ENCODE measurements at regions not wholly inside any gene's neighbourhood (a gene's known extent, or its start where the extent isn't known, plus 50 kb on each side); places are given as distances from the start of the nearest gene placed in this dataset.

DNA sequence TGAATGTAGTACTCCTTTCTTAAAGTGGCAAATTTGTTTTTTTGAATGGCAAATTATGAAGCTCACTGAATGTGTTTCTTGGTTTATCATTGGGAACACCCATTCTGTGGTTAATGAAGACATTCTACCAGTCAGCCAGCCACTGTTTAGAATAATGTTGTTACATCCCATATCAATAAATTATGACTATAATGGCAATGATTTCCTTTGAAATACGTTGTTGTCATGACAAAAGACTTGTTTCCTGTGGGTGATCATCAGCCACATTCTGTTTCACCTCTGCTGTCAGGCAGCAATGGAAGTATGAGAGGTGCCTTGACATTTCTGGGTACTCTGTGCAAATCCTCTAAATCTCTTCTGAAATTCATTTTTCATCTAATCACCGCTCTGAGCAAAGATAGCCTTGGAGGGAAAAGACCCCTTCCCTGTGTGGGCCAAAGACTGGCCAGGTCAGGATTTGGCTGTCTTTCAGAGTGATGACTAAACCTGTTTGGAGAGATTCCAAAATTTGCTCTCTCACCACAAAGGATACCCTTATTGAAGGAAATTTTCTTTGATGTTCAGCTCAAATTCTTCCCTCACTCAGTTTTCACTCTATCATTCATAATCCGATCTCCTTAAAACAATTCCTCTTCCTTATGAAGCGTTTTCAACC, 869.2 kb downstream of the BCL11A start:
- POLR2A ChIA-PET (ENCODE audit: partially characterized antibody) = no interaction called here
- Histone ChIP-seq H3K27ac (ENCODE audit: low read depth, low read length) (no peak overlapping the region), H3K4me3 (ENCODE audit: low read length in 2 of 2) (no peak overlapping the region), H3K4me1 (ENCODE audit: insufficient read depth, low read length) (no peaks in the 10 kb centered on the region), H3K27me3 (ENCODE audit: insufficient read depth, low read length) (no peaks in the 10 kb centered on the region), H3K36me3 (ENCODE audit: insufficient read depth, low read length) (no peaks in the 10 kb centered on the region), H3K9me3 (ENCODE audit: control insufficient read depth in 1 of 2, low read length in 2 of 2) (no peaks in the 10 kb centered on the region)
- DNase-seq = no peak
- H3K4me3 Mint-ChIP-seq = no peak overlapping the region
- H3K9me3 Mint-ChIP-seq = peaks cover 0 to 30% (median 9%) of the 10 kb centered on the region in 8 donors
- H3K4me1 Mint-ChIP-seq = no peaks in the 10 kb centered on the region
- H3K36me3 Mint-ChIP-seq = peaks cover 0 to 3% of the 10 kb centered on the region in 2 donors
- intact Hi-C loops (cut with micrococcal nuclease) = no loop called here
- H3K27ac Mint-ChIP-seq = no peak overlapping the region
- CTCF ChIA-PET (ENCODE audit: partially characterized antibody) = no interaction called here
- H3K27me3 Mint-ChIP-seq = no peaks in the 10 kb centered on the region

DNA sequence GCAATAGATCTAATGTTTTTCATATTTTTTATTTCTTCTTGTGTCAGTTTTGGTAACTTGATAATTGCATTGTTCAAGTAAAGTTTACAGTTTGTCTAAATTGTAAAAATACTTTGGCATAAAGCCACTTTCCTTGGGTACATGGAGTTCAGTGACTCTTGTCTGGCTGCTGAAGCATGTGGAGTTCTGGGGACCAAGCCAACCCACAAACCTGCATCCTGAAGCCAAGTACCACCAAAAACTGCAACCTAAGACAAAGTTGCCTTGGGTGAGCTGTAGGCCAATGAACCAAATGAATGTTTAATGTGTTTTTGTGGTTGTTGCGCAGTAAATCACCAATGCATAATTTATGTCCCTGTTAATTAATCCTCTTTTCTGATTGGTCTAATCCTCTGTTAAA, 872.6 kb downstream of the BCL11A start:
- DNase-seq = no peak

DNA sequence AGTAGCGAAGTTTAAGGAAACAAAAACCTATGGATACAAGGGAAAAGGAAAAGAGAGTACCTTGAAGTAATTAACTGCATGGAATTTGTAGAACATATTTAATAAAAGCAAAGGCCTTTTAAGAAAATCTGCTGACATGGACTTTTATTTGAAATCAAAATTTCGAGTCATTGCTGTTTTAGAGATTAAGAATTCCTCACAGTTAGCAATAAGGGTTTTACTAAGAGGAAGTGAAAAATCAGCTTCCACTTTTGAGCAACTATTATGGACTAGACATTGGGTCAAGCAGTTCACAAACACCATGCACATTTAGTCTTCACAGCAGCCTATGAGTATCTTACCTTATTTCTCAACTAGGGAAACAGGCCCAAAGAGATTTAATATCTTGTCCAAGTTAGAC, 876.3 kb downstream of the BCL11A start:
- H3K4me3 Mint-ChIP-seq = no peak overlapping the region
- ChIA-PET CTCF (ENCODE audit: partially characterized antibody) (no interaction called here), POLR2A (ENCODE audit: partially characterized antibody) (no interaction called here)
- H3K27ac Mint-ChIP-seq = no peak overlapping the region
- intact Hi-C loops (cut with micrococcal nuclease) = no loop called here
- H3K9me3 Mint-ChIP-seq = peaks cover 0 to 14% (median 2%) of the 10 kb centered on the region in 8 donors
- H3K27me3 ChIP-seq (ENCODE audit: insufficient read depth, low read length) = no peaks in the 10 kb centered on the region
- H3K36me3 ChIP-seq (ENCODE audit: insufficient read depth, low read length) = no peaks in the 10 kb centered on the region
- H3K4me1 ChIP-seq (ENCODE audit: insufficient read depth, low read length) = no peaks in the 10 kb centered on the region
- H3K27me3 Mint-ChIP-seq = no peaks in the 10 kb centered on the region
- H3K4me1 Mint-ChIP-seq = peaks cover 0 to 2% (median 0%) of the 10 kb centered on the region in 4 donors
- H3K4me3 ChIP-seq (ENCODE audit: low read length in 2 of 2) = no peak overlapping the region
- no peaks in the 10 kb centered on the region for H3K9me3 ChIP-seq (ENCODE audit: control insufficient read depth in 1 of 2, low read length in 2 of 2)
- H3K27ac ChIP-seq (ENCODE audit: low read depth, low read length) = no peak overlapping the region
- no peaks in the 10 kb centered on the region for H3K36me3 Mint-ChIP-seq
- no peak for DNase-seq

More for the DNA sequence above, 872.6 kb downstream of the BCL11A start:
- intact Hi-C loops (cut with micrococcal nuclease) = no loop called here
- no peaks in the 10 kb centered on the region for H3K27me3 Mint-ChIP-seq
- peaks cover 0 to 2% (median 0%) of the 10 kb centered on the region in 4 donors for H3K4me1 Mint-ChIP-seq
- Histone ChIP-seq H3K36me3 (ENCODE audit: insufficient read depth, low read length) (no peaks in the 10 kb centered on the region), H3K27ac (ENCODE audit: low read depth, low read length) (no peak overlapping the region), H3K4me3 (ENCODE audit: low read length in 2 of 2) (no peak overlapping the region), H3K27me3 (ENCODE audit: insufficient read depth, low read length) (no peaks in the 10 kb centered on the region), H3K4me1 (ENCODE audit: insufficient read depth, low read length) (no peaks in the 10 kb centered on the region), H3K9me3 (ENCODE audit: control insufficient read depth in 1 of 2, low read length in 2 of 2) (no peaks in the 10 kb centered on the region)
- POLR2A ChIA-PET (ENCODE audit: partially characterized antibody) = no interaction called here
- no peak overlapping the region for H3K27ac Mint-ChIP-seq
- peaks cover 0 to 28% (median 5%) of the 10 kb centered on the region in 8 donors for H3K9me3 Mint-ChIP-seq
- peaks cover 0 to 3% of the 10 kb centered on the region in 2 donors for H3K36me3 Mint-ChIP-seq
- CTCF ChIA-PET (ENCODE audit: partially characterized antibody) = no interaction called here
- no peak overlapping the region for H3K4me3 Mint-ChIP-seq

DNA sequence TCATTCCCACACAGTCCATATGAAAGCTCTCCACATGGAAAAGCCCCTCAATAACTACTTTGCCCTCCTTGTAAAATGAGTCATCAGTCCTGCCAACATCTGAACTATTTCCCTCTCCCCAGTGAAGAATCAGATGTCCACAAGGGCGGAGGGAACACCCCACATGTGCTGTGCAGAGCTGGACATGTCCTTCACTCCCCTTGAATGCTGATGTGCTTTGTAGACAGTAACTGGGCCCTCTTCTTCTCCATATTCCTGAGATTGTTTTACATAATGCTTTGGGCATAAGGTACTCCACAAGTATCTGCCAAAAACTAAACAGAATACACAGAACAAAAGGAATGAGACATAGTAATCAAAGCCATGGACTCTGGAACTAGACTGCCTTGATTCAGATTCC, 879.4 kb downstream of the BCL11A start:
- H3K4me1 ChIP-seq (ENCODE audit: insufficient read depth, low read length) = no peaks in the 10 kb centered on the region
- Mint-ChIP-seq H3K4me3 (no peak overlapping the region), H3K36me3 (no peaks in the 10 kb centered on the region), H3K27ac (peak overlapping the region in 1 of 7 donors; percentile 63), H3K27me3 (no peaks in the 10 kb centered on the region), H3K4me1 (peaks cover 0 to 2% (median 0%) of the 10 kb centered on the region in 4 donors), H3K9me3 (peaks cover 0 to 3% (median 0%) of the 10 kb centered on the region in 8 donors)
- POLR2A ChIA-PET (ENCODE audit: partially characterized antibody) = no interaction called here
- CTCF ChIA-PET (ENCODE audit: partially characterized antibody) = no interaction called here
- intact Hi-C loops (cut with micrococcal nuclease) = no loop called here
- H3K27ac ChIP-seq (ENCODE audit: low read depth, low read length) = no peak overlapping the region
- H3K27me3 ChIP-seq (ENCODE audit: insufficient read depth, low read length) = no peaks in the 10 kb centered on the region
- no peaks in the 10 kb centered on the region for H3K36me3 ChIP-seq (ENCODE audit: insufficient read depth, low read length)
- H3K9me3 ChIP-seq (ENCODE audit: control insufficient read depth in 1 of 2, low read length in 2 of 2) = no peaks in the 10 kb centered on the region
- no peak for DNase-seq
- no peak overlapping the region for H3K4me3 ChIP-seq (ENCODE audit: low read length in 2 of 2)

DNA sequence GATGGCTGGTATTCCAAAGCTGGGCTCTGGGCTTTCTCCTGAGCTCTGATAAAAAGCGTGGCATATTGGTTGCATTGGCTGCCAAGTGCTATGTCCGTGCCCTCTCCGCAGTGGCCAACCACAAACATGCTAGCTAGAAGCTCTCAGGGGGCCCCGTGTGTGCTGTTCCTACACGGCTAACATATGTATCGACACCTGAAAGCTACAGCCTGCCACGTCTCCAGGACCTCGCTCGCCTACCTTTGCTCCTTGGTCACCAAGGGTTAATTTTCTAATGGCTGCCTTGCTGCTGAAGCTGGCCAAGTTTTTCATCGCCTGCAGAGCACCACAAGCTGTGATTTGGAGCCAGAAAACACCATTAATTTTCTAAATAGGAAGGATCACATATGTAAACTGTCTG, 888.4 kb downstream of the BCL11A start:
- ChIA-PET POLR2A (ENCODE audit: partially characterized antibody) (no interaction called here), CTCF (ENCODE audit: partially characterized antibody) (no interaction called here)
- H3K4me1 ChIP-seq (ENCODE audit: insufficient read depth, low read length) = no peaks in the 10 kb centered on the region
- no peak overlapping the region for H3K27ac Mint-ChIP-seq
- H3K9me3 ChIP-seq (ENCODE audit: control insufficient read depth in 1 of 2, low read length in 2 of 2) = no peaks in the 10 kb centered on the region
- no peaks in the 10 kb centered on the region for H3K27me3 ChIP-seq (ENCODE audit: insufficient read depth, low read length)
- peak in 1 of 5 donors; percentile 22 for DNase-seq
- intact Hi-C loops (cut with micrococcal nuclease) = no loop called here
- H3K36me3 ChIP-seq (ENCODE audit: insufficient read depth, low read length) = no peaks in the 10 kb centered on the region
- H3K4me1 Mint-ChIP-seq = no peaks in the 10 kb centered on the region
- H3K27me3 Mint-ChIP-seq = no peaks in the 10 kb centered on the region
- peaks cover 0 to 2% (median 0%) of the 10 kb centered on the region in 8 donors for H3K9me3 Mint-ChIP-seq
- no peak overlapping the region for H3K27ac ChIP-seq (ENCODE audit: low read depth, low read length)
- no peak overlapping the region for H3K4me3 ChIP-seq (ENCODE audit: low read length in 2 of 2)
- no peaks in the 10 kb centered on the region for H3K36me3 Mint-ChIP-seq
- no peak overlapping the region for H3K4me3 Mint-ChIP-seq

DNA sequence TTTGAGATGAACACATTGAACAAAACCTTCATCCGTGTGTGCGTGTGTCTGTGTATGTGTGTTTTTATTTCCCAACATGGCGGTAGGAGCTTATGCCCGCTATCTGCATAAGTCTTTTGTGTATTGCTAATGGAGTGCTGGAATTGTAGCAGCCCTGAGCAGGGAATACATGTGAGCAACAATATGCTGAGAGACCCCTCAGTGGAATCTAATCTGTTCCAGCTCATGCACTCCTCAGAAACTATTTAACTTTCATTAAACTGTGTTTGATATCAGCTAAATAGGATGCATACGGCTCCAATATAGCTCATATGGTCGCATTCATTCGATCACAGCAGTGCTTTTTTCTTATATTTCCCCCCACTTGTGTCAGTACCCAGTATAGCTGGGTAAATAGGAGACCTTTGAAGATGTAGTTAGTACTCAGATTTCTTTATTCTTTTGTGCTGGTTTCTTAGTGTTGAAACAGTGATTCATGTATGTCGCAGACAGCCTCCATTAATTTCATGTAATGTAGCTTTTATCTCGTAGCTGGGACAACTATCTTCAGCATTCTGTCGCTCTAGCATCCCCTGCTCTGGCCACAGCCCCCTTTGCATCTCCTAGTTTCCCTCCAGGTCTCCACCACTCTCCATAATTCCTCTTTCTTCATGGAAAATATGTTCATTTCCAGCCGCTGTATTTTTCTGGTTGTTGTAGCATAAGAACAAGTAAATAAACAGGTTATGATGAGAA, 891.2 kb downstream of the BCL11A start:
- Mint-ChIP-seq H3K9me3 (peaks cover 0 to 2% (median 0%) of the 10 kb centered on the region in 8 donors), H3K4me1 (no peaks in the 10 kb centered on the region), H3K27ac (no peak overlapping the region), H3K36me3 (no peaks in the 10 kb centered on the region), H3K27me3 (no peaks in the 10 kb centered on the region), H3K4me3 (no peak overlapping the region)
- no peaks in the 10 kb centered on the region for H3K4me1 ChIP-seq (ENCODE audit: insufficient read depth, low read length)
- no peak for DNase-seq
- intact Hi-C loops (cut with micrococcal nuclease) = no loop called here
- POLR2A ChIA-PET (ENCODE audit: partially characterized antibody) = no interaction called here
- CTCF ChIA-PET (ENCODE audit: partially characterized antibody) = no interaction called here
- no peaks in the 10 kb centered on the region for H3K27me3 ChIP-seq (ENCODE audit: insufficient read depth, low read length)
- no peaks in the 10 kb centered on the region for H3K36me3 ChIP-seq (ENCODE audit: insufficient read depth, low read length)
- no peak overlapping the region for H3K27ac ChIP-seq (ENCODE audit: low read depth, low read length)
- H3K4me3 ChIP-seq (ENCODE audit: low read length in 2 of 2) = no peak overlapping the region
- no peaks in the 10 kb centered on the region for H3K9me3 ChIP-seq (ENCODE audit: control insufficient read depth in 1 of 2, low read length in 2 of 2)

DNA sequence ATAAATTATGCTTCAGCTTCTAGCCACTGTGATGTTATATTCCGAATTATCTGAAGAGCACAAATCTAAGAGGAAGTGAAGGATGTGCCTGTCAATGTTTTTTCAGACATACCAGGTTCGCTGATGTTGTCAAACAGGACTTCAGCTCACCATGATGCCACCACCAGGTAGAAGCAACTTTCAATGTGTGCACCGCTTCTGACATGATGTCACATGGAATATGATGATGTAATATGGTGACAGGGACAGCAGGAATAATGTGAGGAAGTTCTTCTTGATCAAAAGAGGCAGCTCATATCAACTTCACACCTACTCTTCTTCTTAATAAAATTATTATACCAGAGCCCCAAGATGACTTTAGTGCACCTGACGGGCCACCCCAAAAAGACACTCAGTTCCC, 893.2 kb downstream of the BCL11A start:
- no peaks in the 10 kb centered on the region for H3K36me3 ChIP-seq (ENCODE audit: insufficient read depth, low read length)
- no peaks in the 10 kb centered on the region for H3K36me3 Mint-ChIP-seq
- intact Hi-C loops (cut with micrococcal nuclease) = no loop called here
- DNase-seq = no peak
- peaks cover 0 to 4% (median 0%) of the 10 kb centered on the region in 8 donors for H3K9me3 Mint-ChIP-seq
- H3K4me3 Mint-ChIP-seq = no peak overlapping the region
- ChIA-PET POLR2A (ENCODE audit: partially characterized antibody) (no interaction called here), CTCF (ENCODE audit: partially characterized antibody) (no interaction called here)
- H3K9me3 ChIP-seq (ENCODE audit: control insufficient read depth in 1 of 2, low read length in 2 of 2) = no peaks in the 10 kb centered on the region
- no peaks in the 10 kb centered on the region for H3K27me3 Mint-ChIP-seq
- H3K27ac ChIP-seq (ENCODE audit: low read depth, low read length) = no peak overlapping the region
- no peak overlapping the region for H3K4me3 ChIP-seq (ENCODE audit: low read length in 2 of 2)
- H3K4me1 Mint-ChIP-seq = no peaks in the 10 kb centered on the region
- no peaks in the 10 kb centered on the region for H3K27me3 ChIP-seq (ENCODE audit: insufficient read depth, low read length)
- H3K27ac Mint-ChIP-seq = no peak overlapping the region
- no peaks in the 10 kb centered on the region for H3K4me1 ChIP-seq (ENCODE audit: insufficient read depth, low read length)
